Hepatocyte (in vitro differentiated cells): ENCODE measurements at regions not wholly inside any gene's neighbourhood (a gene's known extent, or its start where the extent isn't known, plus 50 kb on each side); places are given as distances from the start of the nearest gene placed in this dataset.

Experiments used
- DNase-seq: peaks from one replicate; pipeline ENCODE4 v3.0.0-alpha.2; 2016; ENCODE audit warnings: low spot score
- H2AFZ ChIP-seq: fragments of 200-600 bp; sonication (generic); 2 replicates; pipeline ENCODE4 v1.6.0; 2016; ENCODE audit warnings: antibody characterized with exemption, mild to moderate bottlenecking
- H3K27ac ChIP-seq: fragments of 200-600 bp; sonication (generic); 2 replicates; pipeline ENCODE4 v1.5.1; 2016; ENCODE audit warnings: mild to moderate bottlenecking
- H3K27me3 ChIP-seq: fragments of 200-600 bp; sonication (generic); 2 replicates; pipeline ENCODE4 v1.6.1; 2016
- H3K36me3 ChIP-seq: fragments of 200-600 bp; sonication (generic); replicated peaks from 2 replicates; pipeline ENCODE4 v1.5.1; 2016; ENCODE audit warnings: low read depth; ENCODE audit not compliant: insufficient read depth
- H3K4me1 ChIP-seq: fragments of 200-600 bp; sonication (generic); 2 replicates; pipeline ENCODE4 v1.5.1; 2016; ENCODE audit warnings: mild to moderate bottlenecking, moderate library complexity; ENCODE audit not compliant: insufficient read depth
- H3K4me2 ChIP-seq: fragments of 200-600 bp; sonication (generic); 2 replicates; pipeline ENCODE4 v1.6.0; 2016
- H3K4me3 ChIP-seq: fragments of 200-600 bp; sonication (generic); 2 replicates; pipeline ENCODE4 v1.5.1; 2016; ENCODE audit warnings: mild to moderate bottlenecking
- H3K79me2 ChIP-seq: fragments of 200-600 bp; sonication (generic); 2 replicates; pipeline ENCODE4 v1.6.0; 2017; ENCODE audit warnings: mild to moderate bottlenecking
- H3K9me2 ChIP-seq: fragments of 200-600 bp; sonication (generic); replicated peaks from 2 replicates; pipeline ENCODE4 v1.6.0; 2017; ENCODE audit warnings: mild to moderate bottlenecking; ENCODE audit not compliant: insufficient read depth
- H3K9me3 ChIP-seq: fragments of 200-600 bp; sonication (generic); 2 replicates; pipeline ENCODE4 v1.5.1; 2016; ENCODE audit warnings: low read depth, mild to moderate bottlenecking
- H4K20me1 ChIP-seq: fragments of 200-600 bp; sonication (generic); 2 replicates; pipeline ENCODE4 v1.6.0; 2016; ENCODE audit warnings: mild to moderate bottlenecking; ENCODE audit not compliant: insufficient read depth, poor library complexity, severe bottlenecking
- CTCF ChIP-seq: fragments of 200-600 bp; sonication (generic); IDR thresholded peaks from 2 replicates; pipeline ENCODE4 v1.5.1; 2016; ENCODE audit warnings: antibody characterized with exemption, mild to moderate bottlenecking; ENCODE audit not compliant: poor library complexity
- EZH2 ChIP-seq: fragments of 200-600 bp; sonication (generic); IDR thresholded peaks from 2 replicates; pipeline ENCODE4 v1.6.1; 2016; ENCODE audit warnings: antibody characterized with exemption, mild to moderate bottlenecking, borderline replicate concordance
- EZH2phosphoT487 ChIP-seq: fragments of 200-600 bp; sonication (generic); IDR thresholded peaks from one replicate; pipeline ENCODE4 v1.6.1; 2018; ENCODE audit warnings: antibody characterized with exemption, mild to moderate bottlenecking, low read depth, moderate library complexity; ENCODE audit not compliant: unreplicated experiment, severe bottlenecking
- WGBS: methylation state at CpG from one replicate; pipeline ENCODE4 v1.1.6; 2016; ENCODE audit warnings: low lambda C conversion rate; ENCODE audit errors: missing lambda C conversion rate; 5-methylcytosine and 5-hydroxymethylcytosine counted together

GRCh38 chr6:50211582-50211981 lies 161.9 kb upstream of the DEFB112 start:
- Histone ChIP-seq H4K20me1 (no peaks in the 10 kb centered on the region), H3K9me2 (no peaks in the 10 kb centered on the region), H3K27ac (no peak overlapping the region), H3K4me3 (no peak overlapping the region), H2AFZ (no peak overlapping the region), H3K9me3 (no peaks in the 10 kb centered on the region), H3K27me3 (no peaks in the 10 kb centered on the region), H3K4me1 (no peaks in the 10 kb centered on the region), H3K79me2 (no peaks in the 10 kb centered on the region), H3K4me2 (no peak overlapping the region), H3K36me3 (no peaks in the 10 kb centered on the region)
- 93% methylated on average over 1 of the region's 1 CpG for WGBS
- no peak for DNase-seq
- TF ChIP-seq EZH2phosphoT487 (no peak), CTCF (no peak), EZH2 (no peak)

- Histone ChIP-seq H3K4me2 (no peak overlapping the region), H3K27ac (no peak overlapping the region), H4K20me1 (no peaks in the 10 kb centered on the region), H3K9me2 (no peaks in the 10 kb centered on the region), H3K4me1 (no peaks in the 10 kb centered on the region), H3K79me2 (no peaks in the 10 kb centered on the region), H2AFZ (no peak overlapping the region), H3K27me3 (no peaks in the 10 kb centered on the region), H3K36me3 (no peaks in the 10 kb centered on the region), H3K9me3 (no peaks in the 10 kb centered on the region), H3K4me3 (no peak overlapping the region)
- 57% methylated on average over 1 of the region's 1 CpG for WGBS
- TF ChIP-seq CTCF: no peak
- no peak for TF ChIP-seq EZH2phosphoT487
- TF ChIP-seq EZH2: no peak
- DNase-seq: no peak
Measured at GRCh38 chr6:50213146-50213545, 163.4 kb upstream of the DEFB112 start.

GRCh38 chr6:50214937-50215336 lies 165.2 kb upstream of the DEFB112 start:
- 53% methylated on average over 2 of the region's 2 CpGs for WGBS
- TF ChIP-seq EZH2: no peak
- H3K4me1 ChIP-seq: no peaks in the 10 kb centered on the region
- H2AFZ ChIP-seq: no peak overlapping the region
- no peak for DNase-seq
- no peak overlapping the region for H3K4me3 ChIP-seq
- H3K36me3 ChIP-seq: no peaks in the 10 kb centered on the region
- no peak overlapping the region for H3K4me2 ChIP-seq
- no peaks in the 10 kb centered on the region for H3K9me2 ChIP-seq
- no peaks in the 10 kb centered on the region for H4K20me1 ChIP-seq
- no peaks in the 10 kb centered on the region for H3K27me3 ChIP-seq
- H3K27ac ChIP-seq: no peak overlapping the region
- H3K9me3 ChIP-seq: no peaks in the 10 kb centered on the region
- H3K79me2 ChIP-seq: no peaks in the 10 kb centered on the region

- H3K36me3 ChIP-seq: no peaks in the 10 kb centered on the region
- no peaks in the 10 kb centered on the region for H3K9me3 ChIP-seq
- H3K4me2 ChIP-seq: no peak overlapping the region
- DNase-seq: no peak
- H3K27ac ChIP-seq: no peak overlapping the region
- no peaks in the 10 kb centered on the region for H3K4me1 ChIP-seq
- no peaks in the 10 kb centered on the region for H4K20me1 ChIP-seq
- TF ChIP-seq CTCF (no peak), EZH2phosphoT487 (no peak), EZH2 (no peak)
- H3K79me2 ChIP-seq: no peaks in the 10 kb centered on the region
- no peaks in the 10 kb centered on the region for H3K27me3 ChIP-seq
- 67% methylated on average over 3 of the region's 3 CpGs for WGBS
- no peaks in the 10 kb centered on the region for H3K9me2 ChIP-seq
- H3K4me3 ChIP-seq: no peak overlapping the region
- H2AFZ ChIP-seq: no peak overlapping the region
Measured at GRCh38 chr6:50217841-50218240, 168.1 kb upstream of the DEFB112 start.
